ENCODE measurements at regions not wholly inside any gene's neighbourhood (a gene's known extent, or its start where the extent isn't known, plus 50 kb on each side); places are given as distances from the start of the nearest gene placed in this dataset.

DNA sequence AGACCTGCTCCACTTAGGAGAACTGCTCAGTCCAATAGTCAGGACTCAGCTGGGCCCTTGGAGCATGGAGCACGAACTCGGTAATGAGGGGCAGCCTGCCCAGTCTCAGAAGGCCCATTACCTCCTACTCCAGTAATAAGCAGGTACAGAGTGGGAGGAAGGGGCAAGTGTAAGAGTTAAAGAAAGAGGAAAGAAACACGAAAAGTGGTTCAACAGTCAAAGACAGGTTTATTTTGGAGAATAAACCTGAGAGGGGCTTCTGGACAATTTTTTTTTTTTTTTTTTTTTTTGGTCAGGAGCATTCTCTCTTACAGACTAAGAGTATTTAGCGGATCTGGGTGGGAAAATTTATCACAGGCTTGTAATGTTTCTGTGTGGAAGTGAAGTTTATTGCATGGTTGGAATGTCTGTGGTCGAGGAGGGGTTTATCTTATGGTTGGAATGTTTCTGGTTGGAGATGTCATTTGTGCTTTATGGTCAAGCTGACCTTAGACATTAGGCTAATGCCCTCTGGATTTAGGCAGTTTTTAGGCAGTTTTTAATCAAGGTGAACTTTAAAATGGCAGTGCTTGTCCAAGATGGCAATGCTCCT, 340.1 kb downstream of the BCKDHB start (continued):
- TF ChIP-seq, protein P1, sequence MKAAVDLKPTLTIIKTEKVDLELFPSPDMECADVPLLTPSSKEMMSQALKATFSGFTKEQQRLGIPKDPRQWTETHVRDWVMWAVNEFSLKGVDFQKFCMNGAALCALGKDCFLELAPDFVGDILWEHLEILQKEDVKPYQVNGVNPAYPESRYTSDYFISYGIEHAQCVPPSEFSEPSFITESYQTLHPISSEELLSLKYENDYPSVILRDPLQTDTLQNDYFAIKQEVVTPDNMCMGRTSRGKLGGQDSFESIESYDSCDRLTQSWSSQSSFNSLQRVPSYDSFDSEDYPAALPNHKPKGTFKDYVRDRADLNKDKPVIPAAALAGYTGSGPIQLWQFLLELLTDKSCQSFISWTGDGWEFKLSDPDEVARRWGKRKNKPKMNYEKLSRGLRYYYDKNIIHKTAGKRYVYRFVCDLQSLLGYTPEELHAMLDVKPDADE (IDR thresholded peaks at IDR 0.05) = no peak
- no peak for TF ChIP-seq STAT1 (IDR thresholded peaks at IDR 0.05; ENCODE audit: unreplicated experiment)
- TF ChIP-seq, protein P2, sequence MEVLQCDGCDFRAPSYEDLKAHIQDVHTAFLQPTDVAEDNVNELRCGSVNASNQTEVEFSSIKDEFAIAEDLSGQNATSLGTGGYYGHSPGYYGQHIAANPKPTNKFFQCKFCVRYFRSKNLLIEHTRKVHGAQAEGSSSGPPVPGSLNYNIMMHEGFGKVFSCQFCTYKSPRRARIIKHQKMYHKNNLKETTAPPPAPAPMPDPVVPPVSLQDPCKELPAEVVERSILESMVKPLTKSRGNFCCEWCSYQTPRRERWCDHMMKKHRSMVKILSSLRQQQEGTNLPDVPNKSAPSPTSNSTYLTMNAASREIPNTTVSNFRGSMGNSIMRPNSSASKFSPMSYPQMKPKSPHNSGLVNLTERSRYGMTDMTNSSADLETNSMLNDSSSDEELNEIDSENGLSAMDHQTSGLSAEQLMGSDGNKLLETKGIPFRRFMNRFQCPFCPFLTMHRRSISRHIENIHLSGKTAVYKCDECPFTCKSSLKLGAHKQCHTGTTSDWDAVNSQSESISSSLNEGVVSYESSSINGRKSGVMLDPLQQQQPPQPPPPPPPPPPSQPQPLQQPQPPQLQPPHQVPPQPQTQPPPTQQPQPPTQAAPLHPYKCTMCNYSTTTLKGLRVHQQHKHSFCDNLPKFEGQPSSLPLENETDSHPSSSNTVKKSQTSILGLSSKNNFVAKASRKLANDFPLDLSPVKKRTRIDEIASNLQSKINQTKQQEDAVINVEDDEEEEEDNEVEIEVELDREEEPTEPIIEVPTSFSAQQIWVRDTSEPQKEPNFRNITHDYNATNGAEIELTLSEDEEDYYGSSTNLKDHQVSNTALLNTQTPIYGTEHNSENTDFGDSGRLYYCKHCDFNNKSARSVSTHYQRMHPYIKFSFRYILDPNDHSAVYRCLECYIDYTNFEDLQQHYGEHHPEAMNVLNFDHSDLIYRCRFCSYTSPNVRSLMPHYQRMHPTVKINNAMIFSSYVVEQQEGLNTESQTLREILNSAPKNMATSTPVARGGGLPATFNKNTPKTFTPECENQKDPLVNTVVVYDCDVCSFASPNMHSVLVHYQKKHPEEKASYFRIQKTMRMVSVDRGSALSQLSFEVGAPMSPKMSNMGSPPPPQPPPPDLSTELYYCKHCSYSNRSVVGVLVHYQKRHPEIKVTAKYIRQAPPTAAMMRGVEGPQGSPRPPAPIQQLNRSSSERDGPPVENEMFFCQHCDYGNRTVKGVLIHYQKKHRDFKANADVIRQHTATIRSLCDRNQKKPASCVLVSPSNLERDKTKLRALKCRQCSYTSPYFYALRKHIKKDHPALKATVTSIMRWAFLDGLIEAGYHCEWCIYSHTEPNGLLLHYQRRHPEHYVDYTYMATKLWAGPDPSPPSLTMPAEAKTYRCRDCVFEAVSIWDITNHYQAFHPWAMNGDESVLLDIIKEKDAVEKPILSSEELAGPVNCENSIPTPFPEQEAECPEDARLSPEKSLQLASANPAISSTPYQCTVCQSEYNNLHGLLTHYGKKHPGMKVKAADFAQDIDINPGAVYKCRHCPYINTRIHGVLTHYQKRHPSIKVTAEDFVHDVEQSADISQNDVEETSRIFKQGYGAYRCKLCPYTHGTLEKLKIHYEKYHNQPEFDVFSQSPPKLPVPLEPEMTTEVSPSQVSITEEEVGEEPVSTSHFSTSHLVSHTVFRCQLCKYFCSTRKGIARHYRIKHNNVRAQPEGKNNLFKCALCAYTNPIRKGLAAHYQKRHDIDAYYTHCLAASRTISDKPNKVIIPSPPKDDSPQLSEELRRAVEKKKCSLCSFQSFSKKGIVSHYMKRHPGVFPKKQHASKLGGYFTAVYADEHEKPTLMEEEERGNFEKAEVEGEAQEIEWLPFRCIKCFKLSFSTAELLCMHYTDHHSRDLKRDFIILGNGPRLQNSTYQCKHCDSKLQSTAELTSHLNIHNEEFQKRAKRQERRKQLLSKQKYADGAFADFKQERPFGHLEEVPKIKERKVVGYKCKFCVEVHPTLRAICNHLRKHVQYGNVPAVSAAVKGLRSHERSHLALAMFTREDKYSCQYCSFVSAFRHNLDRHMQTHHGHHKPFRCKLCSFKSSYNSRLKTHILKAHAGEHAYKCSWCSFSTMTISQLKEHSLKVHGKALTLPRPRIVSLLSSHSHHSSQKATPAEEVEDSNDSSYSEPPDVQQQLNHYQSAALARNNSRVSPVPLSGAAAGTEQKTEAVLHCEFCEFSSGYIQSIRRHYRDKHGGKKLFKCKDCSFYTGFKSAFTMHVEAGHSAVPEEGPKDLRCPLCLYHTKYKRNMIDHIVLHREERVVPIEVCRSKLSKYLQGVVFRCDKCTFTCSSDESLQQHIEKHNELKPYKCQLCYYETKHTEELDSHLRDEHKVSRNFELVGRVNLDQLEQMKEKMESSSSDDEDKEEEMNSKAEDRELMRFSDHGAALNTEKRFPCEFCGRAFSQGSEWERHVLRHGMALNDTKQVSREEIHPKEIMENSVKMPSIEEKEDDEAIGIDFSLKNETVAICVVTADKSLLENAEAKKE (CRISPR knock-in tag; IDR thresholded peaks at IDR 0.05) = no peak

DNA sequence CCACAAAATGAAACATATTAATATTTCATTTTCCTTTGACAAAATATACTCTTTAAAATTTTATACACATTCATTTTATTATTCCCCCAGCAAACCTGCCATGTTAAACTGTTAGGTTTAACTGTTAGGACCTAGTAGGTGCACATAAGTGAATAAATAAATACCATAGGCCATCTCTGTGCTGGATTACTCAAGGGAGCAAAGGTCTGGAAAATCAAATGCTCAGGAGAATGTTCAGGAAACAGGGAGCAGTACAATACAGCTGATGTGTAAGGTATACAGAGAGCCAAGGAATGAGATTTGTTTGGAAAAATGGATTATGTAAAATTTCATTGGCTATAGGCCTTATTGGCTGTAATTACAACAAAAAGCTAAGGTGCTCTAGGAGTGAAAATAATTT, 339.3 kb downstream of the BCKDHB start:
- Histone ChIP-seq H3F3A (replicated peaks; ENCODE audit: low read depth) (no peaks in the 10 kb centered on the region), H3K36me3 (ENCODE audit: insufficient read depth) (peaks cover 8% of the 10 kb centered on the region; the same call in 1 of the 2 replicates), H2AFZ (no peak overlapping the region), H3K27ac (ENCODE audit: low read depth) (no peak overlapping the region), H3K4me1 (ENCODE audit: insufficient read depth) (no peaks in the 10 kb centered on the region), H3K4me3 (no peak overlapping the region), H3K4me2 (no peak overlapping the region), H4K20me1 (replicated peaks; ENCODE audit: insufficient read depth) (no peaks in the 10 kb centered on the region; the same call in 1 of the 2 replicates), H3K9me2 (ENCODE audit: insufficient read depth) (peaks cover 8% of the 10 kb centered on the region; the same call in 1 of the 2 replicates), H3K27me3 (ENCODE audit: insufficient read depth) (no peaks in the 10 kb centered on the region), H3K79me2 (replicated peaks; ENCODE audit: insufficient read depth) (no peaks in the 10 kb centered on the region)
- H3K4me1 Mint-ChIP-seq = no peaks in the 10 kb centered on the region
- no peak overlapping the region for H3K4me3 Mint-ChIP-seq
- no peak for ATAC-seq
- H3K9me3 Mint-ChIP-seq = peaks cover 18% of the 10 kb centered on the region
- no peaks in the 10 kb centered on the region for H3K27me3 Mint-ChIP-seq (ENCODE audit: insufficient read depth, low read depth, poor library complexity)
- no peak overlapping the region for H3K27ac Mint-ChIP-seq
- H3K36me3 Mint-ChIP-seq (ENCODE audit: low read depth) = peaks cover 25% of the 10 kb centered on the region
- no peak for DNase-seq (ENCODE audit: low spot score)
- TF ChIP-seq, protein P1 (IDR thresholded peaks at IDR 0.05) = no peak
- TF ChIP-seq, protein P2 (CRISPR knock-in tag; IDR thresholded peaks at IDR 0.05) = no peak
- no peak for TF ChIP-seq ZNF114 (CRISPR knock-in tag; IDR thresholded peaks at IDR 0.05)
- TF ChIP-seq EZH2 (IDR thresholded peaks at IDR 0.05; ENCODE audit: low read depth, unreplicated experiment) = no peak
- TF ChIP-seq JUNB (IDR thresholded peaks at IDR 0.05; ENCODE audit: unreplicated experiment) = no peak

Measured in GM23338 (cell line).